Iris pigment epithelial cell (primary cell): ENCODE measurements at regions not wholly inside any gene's neighbourhood (a gene's known extent, or its start where the extent isn't known, plus 50 kb on each side); places are given as distances from the start of the nearest gene placed in this dataset.
"Not testable (repeated sequence)": the region's sequence is repeated elsewhere in the genome, so short reads cannot be mapped to it uniquely, and the experiment has no call there.

Experiments
- DNase-seq: peaks from one replicate; pipeline ENCODE4 v3.0.0-alpha.2; 2011; ENCODE audit warnings: low read depth

GRCh38 chrX:148080593-148080992 lies 99.5 kb downstream of the FMR1NB start:
- no peak for DNase-seq

GRCh38 chrX:148084611-148085010 lies 103.5 kb downstream of the FMR1NB start:
- DNase-seq: no peak

GRCh38 chrX:148120151-148120550 lies 139.0 kb downstream of the FMR1NB start:
- DNase-seq: no peak

GRCh38 chrX:148120999-148121623 lies 140.0 kb downstream of the FMR1NB start:
- no peak for DNase-seq

- DNase-seq: not testable (repeated sequence)
Measured at GRCh38 chrX:148128872-148129505, 147.9 kb downstream of the FMR1NB start.

- DNase-seq: no peak
Measured at GRCh38 chrX:148133105-148133725, 152.1 kb downstream of the FMR1NB start.

GRCh38 chrX:148134578-148134977 lies 153.4 kb downstream of the FMR1NB start:
- no peak for DNase-seq

- peak; percentile 0 for DNase-seq
Measured at GRCh38 chrX:148135738-148136137, 154.6 kb downstream of the FMR1NB start.

GRCh38 chrX:148146121-148146520 lies 165.0 kb downstream of the FMR1NB start:
- DNase-seq: no peak

- DNase-seq: no peak
Measured at GRCh38 chrX:148156986-148157385, 175.8 kb downstream of the FMR1NB start.

GRCh38 chrX:148159796-148160195 lies 178.7 kb downstream of the FMR1NB start:
- DNase-seq: no peak

- DNase-seq: no peak
Measured at GRCh38 chrX:148161701-148162100, 180.6 kb downstream of the FMR1NB start.

GRCh38 chrX:148185631-148186030 lies 204.5 kb downstream of the FMR1NB start:
- no peak for DNase-seq

- no peak for DNase-seq
Measured at GRCh38 chrX:148192547-148192946, 211.4 kb downstream of the FMR1NB start.

- DNase-seq: no peak
Measured at GRCh38 chrX:148193759-148194158, 212.6 kb downstream of the FMR1NB start.

- no peak for DNase-seq
Measured at GRCh38 chrX:148203531-148203930, 222.4 kb downstream of the FMR1NB start.

- DNase-seq: no peak
Measured at GRCh38 chrX:148204195-148204594, 223.1 kb downstream of the FMR1NB start.

GRCh38 chrX:148214786-148215185 lies 233.6 kb downstream of the FMR1NB start:
- no peak for DNase-seq

GRCh38 chrX:148215726-148216125 lies 234.6 kb downstream of the FMR1NB start:
- no peak for DNase-seq

GRCh38 chrX:148223361-148223760 lies 242.2 kb downstream of the FMR1NB start:
- no peak for DNase-seq

- DNase-seq: no peak
Measured at GRCh38 chrX:148228521-148228920, 247.4 kb downstream of the FMR1NB start.

GRCh38 chrX:148229801-148230303 lies 248.7 kb downstream of the FMR1NB start:
- DNase-seq: no peak

- no peak for DNase-seq
Measured at GRCh38 chrX:148259990-148260389, 240.4 kb upstream of the AFF2 start.
